ENCODE measurements at regions not wholly inside any gene's neighbourhood (a gene's known extent, or its start where the extent isn't known, plus 50 kb on each side); places are given as distances from the start of the nearest gene placed in this dataset.

DNA sequence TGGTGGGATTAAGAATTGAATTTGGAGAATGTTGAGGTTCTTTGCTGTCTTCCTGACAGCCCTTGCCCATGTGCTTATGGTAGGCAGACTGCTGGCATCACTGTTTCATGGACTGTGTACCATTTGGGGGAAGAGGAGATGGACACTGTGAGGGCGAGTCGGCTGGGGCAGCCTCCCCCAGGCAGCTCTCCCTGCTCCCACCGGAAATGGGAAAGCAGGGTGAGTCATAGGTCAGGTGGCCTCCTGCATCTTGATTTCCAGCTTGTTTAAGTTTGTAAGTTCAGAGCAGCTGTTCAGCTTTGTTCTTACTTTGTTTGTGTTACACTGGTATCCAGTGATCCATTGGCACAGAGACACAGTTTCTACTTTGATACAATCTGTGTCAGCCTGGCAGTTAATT is 87.2 kb upstream of the CNIH3 start:
- TF ChIP-seq, protein P1, sequence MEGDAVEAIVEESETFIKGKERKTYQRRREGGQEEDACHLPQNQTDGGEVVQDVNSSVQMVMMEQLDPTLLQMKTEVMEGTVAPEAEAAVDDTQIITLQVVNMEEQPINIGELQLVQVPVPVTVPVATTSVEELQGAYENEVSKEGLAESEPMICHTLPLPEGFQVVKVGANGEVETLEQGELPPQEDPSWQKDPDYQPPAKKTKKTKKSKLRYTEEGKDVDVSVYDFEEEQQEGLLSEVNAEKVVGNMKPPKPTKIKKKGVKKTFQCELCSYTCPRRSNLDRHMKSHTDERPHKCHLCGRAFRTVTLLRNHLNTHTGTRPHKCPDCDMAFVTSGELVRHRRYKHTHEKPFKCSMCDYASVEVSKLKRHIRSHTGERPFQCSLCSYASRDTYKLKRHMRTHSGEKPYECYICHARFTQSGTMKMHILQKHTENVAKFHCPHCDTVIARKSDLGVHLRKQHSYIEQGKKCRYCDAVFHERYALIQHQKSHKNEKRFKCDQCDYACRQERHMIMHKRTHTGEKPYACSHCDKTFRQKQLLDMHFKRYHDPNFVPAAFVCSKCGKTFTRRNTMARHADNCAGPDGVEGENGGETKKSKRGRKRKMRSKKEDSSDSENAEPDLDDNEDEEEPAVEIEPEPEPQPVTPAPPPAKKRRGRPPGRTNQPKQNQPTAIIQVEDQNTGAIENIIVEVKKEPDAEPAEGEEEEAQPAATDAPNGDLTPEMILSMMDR (IDR thresholded peaks at IDR 0.05) = no peak
- H3K4me1 ChIP-seq = no peaks in the 10 kb centered on the region
- H3K36me3 ChIP-seq = no peaks in the 10 kb centered on the region
- no peak for DNase-seq
- no peaks in the 10 kb centered on the region for H3K9me3 ChIP-seq
- no peak overlapping the region for H3K27ac ChIP-seq
- intact Hi-C loops (cut with DNase I; ENCODE audit: low total_unique reads) = no loop called here
- no peak overlapping the region for H3K4me3 ChIP-seq
- H3K27me3 ChIP-seq = no peaks in the 10 kb centered on the region

DNA sequence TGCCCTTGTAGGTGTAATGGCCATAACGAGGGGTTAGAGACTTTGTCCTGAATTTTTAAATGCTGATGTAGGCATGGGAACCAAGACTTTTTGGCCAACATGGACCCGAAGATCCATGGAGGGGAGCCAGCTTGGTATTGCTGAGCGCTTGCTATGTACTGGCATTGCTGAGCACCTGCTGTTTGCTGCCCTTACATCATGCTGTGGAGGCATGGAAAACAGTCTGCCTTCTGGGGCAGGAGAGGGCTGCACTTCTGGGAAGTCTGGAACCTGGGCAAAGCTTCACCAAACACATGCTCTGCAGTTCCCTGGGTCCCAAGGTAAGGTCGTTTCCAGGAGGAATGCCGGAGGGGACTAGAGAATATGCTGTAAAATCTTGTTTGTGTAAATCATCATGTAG is 86.3 kb upstream of the CNIH3 start:
- Histone ChIP-seq H3K4me3 (no peak overlapping the region), H3K36me3 (no peaks in the 10 kb centered on the region), H3K4me1 (no peaks in the 10 kb centered on the region), H3K27ac (no peak overlapping the region), H3K27me3 (no peaks in the 10 kb centered on the region), H3K9me3 (no peaks in the 10 kb centered on the region)
- DNase-seq = no peak
- intact Hi-C loops (cut with DNase I; ENCODE audit: low total_unique reads) = no loop called here
- TF ChIP-seq, protein P1 (IDR thresholded peaks at IDR 0.05) = no peak

DNA sequence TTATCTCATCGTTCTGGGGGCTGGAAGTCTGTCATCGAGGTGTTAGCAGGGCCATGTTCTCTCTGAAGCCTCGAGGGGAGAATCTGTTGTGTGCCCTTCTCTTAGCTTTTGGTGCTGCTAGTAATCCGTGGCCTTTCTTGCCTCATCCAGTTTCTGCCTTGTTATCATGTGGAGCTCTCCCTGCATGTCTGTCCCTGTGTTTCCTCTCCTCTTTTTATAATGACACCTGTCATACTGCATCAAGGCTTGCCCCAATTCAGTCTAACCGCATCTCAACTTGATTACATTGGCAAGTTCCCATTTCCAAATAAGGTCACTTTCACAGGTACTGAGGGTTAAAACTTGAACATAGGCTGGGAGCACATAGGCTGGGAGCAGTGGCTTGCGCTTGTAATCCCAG is 82.6 kb upstream of the CNIH3 start:
- H3K9me3 ChIP-seq = no peaks in the 10 kb centered on the region
- DNase-seq = no peak
- H3K27ac ChIP-seq = no peak overlapping the region
- H3K4me1 ChIP-seq = no peaks in the 10 kb centered on the region
- H3K36me3 ChIP-seq = no peaks in the 10 kb centered on the region
- intact Hi-C loops (cut with DNase I; ENCODE audit: low total_unique reads) = no loop called here
- H3K27me3 ChIP-seq = no peaks in the 10 kb centered on the region
- no peak overlapping the region for H3K4me3 ChIP-seq
- TF ChIP-seq, protein P1 (IDR thresholded peaks at IDR 0.05) = no peak

DNA sequence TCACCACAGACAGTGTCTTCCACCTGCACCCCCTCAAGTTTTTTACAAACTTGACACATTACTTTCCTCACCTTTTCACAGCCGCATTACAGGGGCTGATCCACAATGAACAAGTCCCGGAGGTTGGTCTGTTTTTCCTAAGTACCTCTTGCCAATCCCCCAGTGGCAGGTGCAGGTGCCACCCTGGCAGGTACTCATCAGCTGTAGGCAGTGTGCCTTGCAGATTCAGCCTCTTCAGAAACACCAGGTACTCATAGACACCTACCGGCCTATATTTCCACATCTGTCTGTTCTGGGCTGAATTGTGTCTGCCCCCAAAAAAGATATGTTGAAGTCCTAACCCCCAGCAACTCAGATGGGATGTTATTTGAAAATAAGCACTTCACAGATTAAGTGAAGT is 81.4 kb upstream of the CNIH3 start:
- intact Hi-C loops (cut with DNase I; ENCODE audit: low total_unique reads) = no loop called here
- TF ChIP-seq, protein P1 (IDR thresholded peaks at IDR 0.05) = no peak
- DNase-seq = no peak

DNA sequence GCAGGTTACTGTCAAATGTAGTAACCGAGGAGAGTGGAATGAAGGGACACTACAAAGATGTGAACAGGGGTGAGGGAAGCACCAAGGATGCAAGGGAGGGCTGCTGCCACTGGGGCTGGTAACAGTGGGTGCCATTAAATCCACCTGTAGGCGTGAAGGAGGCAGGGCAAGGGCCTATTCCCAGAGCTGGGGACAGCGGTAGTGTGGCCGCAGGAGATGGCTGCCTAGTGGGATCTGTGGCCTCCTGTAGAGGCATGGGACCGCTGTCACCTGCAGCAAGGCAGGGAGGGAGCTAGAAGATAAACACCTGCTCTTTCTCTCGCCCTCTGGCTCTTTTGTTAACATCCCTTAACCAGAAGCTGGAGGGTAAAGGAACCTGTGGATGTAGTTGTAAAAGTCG is 80.5 kb upstream of the CNIH3 start:
- no peak for DNase-seq
- no peak overlapping the region for H3K4me3 ChIP-seq
- H3K27me3 ChIP-seq = no peaks in the 10 kb centered on the region
- intact Hi-C loops (cut with DNase I; ENCODE audit: low total_unique reads) = no loop called here
- no peaks in the 10 kb centered on the region for H3K9me3 ChIP-seq
- TF ChIP-seq, protein P1 (IDR thresholded peaks at IDR 0.05) = no peak
- no peak overlapping the region for H3K27ac ChIP-seq
- H3K36me3 ChIP-seq = no peaks in the 10 kb centered on the region
- H3K4me1 ChIP-seq = no peaks in the 10 kb centered on the region

More for the DNA sequence above, 81.4 kb upstream of the CNIH3 start:
- H3K9me3 ChIP-seq = no peaks in the 10 kb centered on the region
- H3K27me3 ChIP-seq = no peaks in the 10 kb centered on the region
- H3K36me3 ChIP-seq = no peaks in the 10 kb centered on the region
- no peaks in the 10 kb centered on the region for H3K4me1 ChIP-seq
- H3K27ac ChIP-seq = no peak overlapping the region
- no peak overlapping the region for H3K4me3 ChIP-seq

DNA sequence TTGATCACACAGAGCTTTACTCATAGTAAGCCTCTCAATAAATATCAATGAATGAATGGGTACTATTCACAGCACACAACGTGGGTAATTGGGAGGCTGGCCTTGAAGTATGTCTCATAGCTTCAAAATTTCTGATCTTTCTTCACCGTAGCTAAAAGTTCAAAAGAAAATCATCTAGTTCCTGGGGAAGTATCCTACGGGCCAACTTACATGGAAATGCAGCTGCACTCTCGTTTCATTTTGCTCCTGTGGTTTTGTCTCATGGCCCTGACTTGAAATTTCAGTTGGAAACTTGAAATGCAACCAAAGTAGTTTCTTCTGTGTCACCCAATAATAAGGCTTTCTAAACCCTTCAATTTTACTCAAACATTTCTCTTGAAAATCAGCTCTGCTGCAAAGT is 76.1 kb upstream of the CNIH3 start:
- no peak for DNase-seq
- intact Hi-C loops (cut with DNase I; ENCODE audit: low total_unique reads) = no loop called here
- Histone ChIP-seq H3K4me1 (peaks cover 0 to 2% (median 0%) of the 10 kb centered on the region in 4 donors), H3K27ac (no peak overlapping the region), H3K36me3 (no peaks in the 10 kb centered on the region), H3K9me3 (no peaks in the 10 kb centered on the region), H3K4me3 (no peak overlapping the region), H3K27me3 (no peaks in the 10 kb centered on the region)
- TF ChIP-seq, protein P1 (IDR thresholded peaks at IDR 0.05) = no peak
